OCI-LY7 (cell line): ENCODE measurements at regions not wholly inside any gene's neighbourhood (a gene's known extent, or its start where the extent isn't known, plus 50 kb on each side); places are given as distances from the start of the nearest gene placed in this dataset.

Source experiments
- BruUV-seq: library from RNA; stranded (reverse); fragments of 400-500 nt; replicated peaks from 2 replicates; lab custom pipeline; 2021; lab: Mats Ljungman, UMichigan
- CTCF ChIA-PET: fragments of 300-600 bp; sonication (Branson Sonifier 250); formaldehyde crosslinking; loops from one replicate; lab custom pipeline; 2022; ENCODE audit warnings: antibody characterized with exemption; ENCODE audit not compliant: unreplicated experiment; lab: Charles Lee
- POLR2A ChIA-PET: fragments of 300-600 bp; sonication (Branson Sonifier 250); formaldehyde crosslinking; loops from one replicate; lab custom pipeline; 2022; ENCODE audit warnings: antibody characterized with exemption; lab: Charles Lee
- DNase-seq: peaks from one replicate; pipeline ENCODE4 v3.0.0-alpha.2; 2015; ENCODE audit warnings: low spot score
- H2AFZ ChIP-seq: fragments of 200-600 bp; sonication (generic), shearing (Covaris generic); 2 replicates; pipeline ENCODE4 v1.6.1; 2014; ENCODE audit warnings: mild to moderate bottlenecking, antibody characterized with exemption, low read length, moderate library complexity
- H3K27ac ChIP-seq: fragments of 200-600 bp; sonication (generic); 2 replicates; pipeline ENCODE4 v1.5.1; 2014; ENCODE audit warnings: mixed run types, low read depth, mild to moderate bottlenecking, moderate library complexity, low read length, inconsistent platforms; ENCODE audit not compliant: poor library complexity, severe bottlenecking
- H3K36me3 ChIP-seq: fragments of 200-600 bp; sonication (generic); 2 replicates; pipeline ENCODE4 v1.6.1; 2014; ENCODE audit warnings: mild to moderate bottlenecking, antibody characterized with exemption, low read length, moderate library complexity, mixed read lengths; ENCODE audit not compliant: insufficient read depth
- H3K4me1 ChIP-seq: fragments of 200-600 bp; sonication (generic); 2 replicates; pipeline ENCODE4 v1.5.1; 2014; ENCODE audit warnings: mild to moderate bottlenecking, low read length; ENCODE audit not compliant: insufficient read depth, poor library complexity, severe bottlenecking
- H3K4me2 ChIP-seq: fragments of 200-600 bp; sonication (generic); 2 replicates; pipeline ENCODE4 v1.6.1; 2014; ENCODE audit warnings: mild to moderate bottlenecking, low read length
- H3K4me3 ChIP-seq: fragments of 200-600 bp; sonication (generic); 2 replicates; pipeline ENCODE4 v1.5.1; 2014; ENCODE audit warnings: mild to moderate bottlenecking, low read depth, low read length; ENCODE audit not compliant: poor library complexity, severe bottlenecking
- H3K79me2 ChIP-seq: fragments of 200-600 bp; sonication (generic); 2 replicates; pipeline ENCODE4 v1.6.1; 2016; ENCODE audit warnings: low read depth, mild to moderate bottlenecking, low read length, moderate library complexity, mixed read lengths; ENCODE audit not compliant: insufficient read depth
- H3K9me2 ChIP-seq: fragments of 200-600 bp; sonication (generic); 2 replicates; pipeline ENCODE4 v1.6.1; 2016; ENCODE audit warnings: mild to moderate bottlenecking, low read length, mixed read lengths; ENCODE audit not compliant: insufficient read depth
- H3K9me3 ChIP-seq: fragments of 200-600 bp; sonication (generic); 2 replicates; pipeline ENCODE4 v1.6.1; 2014; ENCODE audit warnings: mild to moderate bottlenecking, mixed run types, low read length, mixed read lengths
- H4K20me1 ChIP-seq: fragments of 200-600 bp; sonication (generic); 2 replicates; pipeline ENCODE4 v1.6.1; 2014; ENCODE audit warnings: mild to moderate bottlenecking, antibody characterized with exemption, low read length, moderate library complexity, mixed read lengths; ENCODE audit not compliant: insufficient read depth
- CTCF ChIP-seq: fragments of 200-600 bp; sonication (generic); conservative IDR thresholded peaks from 2 replicates; pipeline ENCODE4 v1.5.1; 2014; ENCODE audit warnings: mild to moderate bottlenecking, antibody characterized with exemption, low read length, moderate library complexity, mixed read lengths
- EZH2phosphoT487 ChIP-seq: fragments of 200-600 bp; sonication (generic); IDR thresholded peaks from 2 replicates; pipeline ENCODE4 v1.6.1; 2018; ENCODE audit warnings: low read depth, borderline replicate concordance, mild to moderate bottlenecking, mixed run types, antibody characterized with exemption, low read length, moderate library complexity, mixed read lengths
- intact Hi-C: fragments of 100-400 bp; cut with micrococcal nuclease; formaldehyde crosslinking; loops from one replicate; pipeline ENCODE4 v1.10.0; 2022; ENCODE audit not compliant: unreplicated experiment

GRCh38 chr14:86420131-86420530, 890.2 kb downstream of the FLRT2 start:
- no peak overlapping the region for H3K27ac ChIP-seq
- no TSS peak for BruUV-seq
- no peak for TF ChIP-seq EZH2phosphoT487
- no peak for TF ChIP-seq CTCF
- no peaks in the 10 kb centered on the region for H3K9me2 ChIP-seq
- no peak overlapping the region for H3K4me2 ChIP-seq
- H3K79me2 ChIP-seq = no peaks in the 10 kb centered on the region
- intact Hi-C loops = no loop called here
- H2AFZ ChIP-seq = no peak overlapping the region
- no peak for DNase-seq
- no peaks in the 10 kb centered on the region for H4K20me1 ChIP-seq
- POLR2A ChIA-PET = interaction anchor here (0.5 to 1.3 kb wide), 3 partner anchors 10 to 1306 kb away, joined by 3 to 8 read pairs (median 5); no protein-coding TSS in a partner anchor
- no peak overlapping the region for H3K4me3 ChIP-seq
- H3K9me3 ChIP-seq = no peaks in the 10 kb centered on the region
- CTCF ChIA-PET = no interaction called here
- no peaks in the 10 kb centered on the region for H3K4me1 ChIP-seq
- no peaks in the 10 kb centered on the region for H3K36me3 ChIP-seq

GRCh38 chr14:86414146-86414545, 884.2 kb downstream of the FLRT2 start:
- Histone ChIP-seq H3K27ac (no peak overlapping the region), H3K9me2 (no peaks in the 10 kb centered on the region), H3K9me3 (no peaks in the 10 kb centered on the region), H3K4me3 (no peak overlapping the region), H3K4me1 (no peaks in the 10 kb centered on the region), H3K79me2 (no peaks in the 10 kb centered on the region), H2AFZ (no peak overlapping the region), H3K4me2 (no peak overlapping the region), H3K36me3 (no peaks in the 10 kb centered on the region), H4K20me1 (no peaks in the 10 kb centered on the region)
- intact Hi-C loops = no loop called here
- DNase-seq = no peak
- no TSS peak for BruUV-seq
- ChIA-PET POLR2A (interaction anchor here (1.1 kb wide), 1 partner anchor 137 kb away, joined by 3 read pairs; no protein-coding TSS in a partner anchor), CTCF (no interaction called here)
- TF ChIP-seq CTCF = no peak
- TF ChIP-seq EZH2phosphoT487 = no peak

- no TSS peak for BruUV-seq
- no peak for DNase-seq
- H3K9me3 ChIP-seq = no peaks in the 10 kb centered on the region
- H4K20me1 ChIP-seq = no peaks in the 10 kb centered on the region
- H3K36me3 ChIP-seq = no peaks in the 10 kb centered on the region
- POLR2A ChIA-PET = no interaction called here
- intact Hi-C loops = no loop called here
- CTCF ChIA-PET = no interaction called here
- TF ChIP-seq CTCF (no peak), EZH2phosphoT487 (no peak)
- no peaks in the 10 kb centered on the region for H3K9me2 ChIP-seq
- H2AFZ ChIP-seq = no peak overlapping the region
- H3K4me3 ChIP-seq = no peak overlapping the region
- H3K27ac ChIP-seq = no peak overlapping the region
- no peaks in the 10 kb centered on the region for H3K4me1 ChIP-seq
- H3K79me2 ChIP-seq = no peaks in the 10 kb centered on the region
- no peak overlapping the region for H3K4me2 ChIP-seq
These were observed 875.2 kb downstream of the FLRT2 start for GRCh38 chr14:86404989-86405649.
